ENCODE measurements at regions not wholly inside any gene's neighbourhood (a gene's known extent, or its start where the extent isn't known, plus 50 kb on each side); places are given as distances from the start of the nearest gene placed in this dataset.
"Not testable (repeated sequence)": the region's sequence is repeated elsewhere in the genome, so short reads cannot be mapped to it uniquely, and the experiment has no call there.

GRCh38 chr13:58505262-58505920 is 873.8 kb downstream of the PCDH17 start:
- not testable (repeated sequence) for TF ChIP-seq MAFK (conservative IDR thresholded peaks at IDR 0.05 in 1 of 2, IDR thresholded peaks at IDR 0.05 in 1 of 2; ENCODE audit: low read length in 2 of 2); SMYD3 (CRISPR knock-in tag; IDR thresholded peaks at IDR 0.05); NR1H2 (CRISPR knock-in tag; IDR thresholded peaks at IDR 0.05; ENCODE audit: borderline replicate concordance, low read depth); BHLHE40 (IDR thresholded peaks at IDR 0.05; ENCODE audit: low read length)

Measured in HepG2 (cell line).